Heart right ventricle (tissue), 16 donors: ENCODE measurements at regions not wholly inside any gene's neighbourhood (a gene's known extent, or its start where the extent isn't known, plus 50 kb on each side); places are given as distances from the start of the nearest gene placed in this dataset.

Experiments used
- ATAC-seq, 8 donors: fragments of 200-7000 bp; cut with Tn5 transposase; one replicate each; pipeline ENCODE4 v1.9.1; 2020; ENCODE audit warnings: mild to moderate bottlenecking in 8 of 8, moderate library complexity in 8 of 8, moderate number of reproducible peaks in 1 of 8
- DNase-seq, 2 donors: peaks; one replicate each; pipeline ENCODE4 v3.0.0-alpha.2; 2020
- H3K27ac ChIP-seq, 10 donors: fragments of 200-600 bp; sonication (generic) in 2 of 10; one replicate each; pipeline versions ENCODE4 v1.5.0 to v1.8.0; 2020 to 2022; ENCODE audit warnings: mild to moderate bottlenecking in 3 of 10
- H3K27me3 ChIP-seq, 7 donors: fragments of 200-600 bp; one replicate each; pipeline ENCODE4 v1.8.0; 2021 to 2022; ENCODE audit warnings: mild to moderate bottlenecking in 2 of 7
- H3K36me3 ChIP-seq, 9 donors: fragments of 200-600 bp; sonication (generic) in 1 of 9; one replicate each; pipeline versions ENCODE4 v1.5.0 to v1.8.0; 2020 to 2022; ENCODE audit warnings: mild to moderate bottlenecking in 2 of 9
- H3K4me1 ChIP-seq, 9 donors: fragments of 200-600 bp; sonication (generic) in 1 of 9; one replicate each; pipeline versions ENCODE4 v1.5.0 to v1.8.0; 2020 to 2022; ENCODE audit warnings: mild to moderate bottlenecking in 4 of 9
- H3K4me3 ChIP-seq, 10 donors: fragments of 200-600 bp; sonication (generic) in 2 of 10; one replicate each; pipeline versions ENCODE4 v1.5.0 to v1.8.0; 2020 to 2022; ENCODE audit warnings: mild to moderate bottlenecking in 7 of 10, moderate library complexity in 2 of 10
- H3K9me3 ChIP-seq, 11 donors: fragments of 200-600 bp in 10 of 11; sonication (generic) in 2 of 11; one replicate each; pipeline versions ENCODE4 v1.5.0 to v1.8.0; 2013 to 2022; ENCODE audit warnings: mild to moderate bottlenecking in 2 of 11, control low read depth in 1 of 11, moderate library complexity in 1 of 11
- CTCF ChIP-seq, 9 donors: fragments of 200-600 bp; sonication (generic) in 2 of 9; IDR thresholded peaks; one replicate each; pipeline versions ENCODE4 v1.5.0 to v1.8.0; 2021 to 2022; ENCODE audit warnings: antibody characterized with exemption in 9 of 9, mild to moderate bottlenecking in 5 of 9, moderate library complexity in 1 of 9
- WGBS, 2 donors: extraction: QIAGEN DNeasy Blood & Tissue Kit; methylation state at CpG; one replicate each; pipeline ENCODE4 v1.1.7; 2013; ENCODE audit warnings: inconsistent platforms in 1 of 2; 5-methylcytosine and 5-hydroxymethylcytosine counted together
- intact Hi-C, 10 donors: fragments of 100-400 bp; cut with DNase I; formaldehyde crosslinking; loops; one replicate each; pipeline versions ENCODE4 v1.11.1 to v1.14.2; 2022
- donor health status: Arrhythmogenic right ventricular cardiomyopathy.
- donor health status: ischemic (EF 13 %, LVEDD 7.1; RV severe dilation, severe dysfunction).
- donor health status: healthy with polysubstance abuse.
- donor health status: DM: no; HTN: yes; CAD: no.
- donor health status: DM: no; HTN: no; CAD: no.
- donor health status: ischemic (EF 25% LVEDD 6.9; RV normal size, moderate dysfunction).
- donor health status: ischemic (EF 25% LVEDD 5.7; RV mildly dilated, moderate dysfunction).
- donor health status: healthy.
- donor health status: DM: yes; HTN: yes; CAD: no.
- donor health status: Ischemic cardiomyopathy.
- donor health status: ischemic (EF 35%, LVEDD 5.7; RV mildly dilated, moderate dysfunction).
- donor health status: nonischemic (EF 11% LVEDD 7.7; RV severe dilation, severe dysfunction).
- donor health status: DM: yes; HTN: yes; CAD: no.
- donor health status: PGD.
- donor health status: ischemic (EF 29% LVEDD 5.4; RV normal size, mild dysfunction).
- donor health status: nonischemic (EF 23%, LVEDD 6.1; RV moderate dilation, normal function).

DNA sequence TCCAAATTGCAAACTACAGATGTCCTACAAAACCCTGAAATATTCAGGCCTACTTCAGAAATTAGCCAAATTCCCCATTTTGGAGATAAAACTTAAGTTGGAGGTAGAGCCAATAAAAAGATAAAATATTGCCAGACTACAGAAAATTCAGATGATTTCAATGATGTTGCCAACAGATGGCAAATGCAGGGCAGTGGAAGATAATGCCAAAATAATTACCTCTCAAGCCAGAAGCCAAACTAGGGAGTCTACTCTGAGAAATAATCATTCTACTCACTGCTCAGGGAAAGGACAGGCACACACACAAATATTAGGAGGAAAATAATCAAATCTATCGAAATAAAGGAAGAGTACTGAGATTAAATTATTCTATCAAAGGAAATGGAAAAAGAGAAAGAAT lies 347.5 kb upstream of the CCNG1 start:
- Histone ChIP-seq H3K9me3 (peaks cover 0 to 4% (median 0%) of the 10 kb centered on the region in 11 donors), H3K36me3 (no peaks in the 10 kb centered on the region), H3K4me3 (no peak overlapping the region), H3K4me1 (no peaks in the 10 kb centered on the region), H3K27me3 (no peaks in the 10 kb centered on the region), H3K27ac (no peak overlapping the region)
- DNase-seq (no peak), ATAC-seq (no peak)
- intact Hi-C loops, result no loop called here
- no peak for TF ChIP-seq CTCF (IDR thresholded peaks at IDR 0.05)
- 67 to 73% methylated on average over 1 of the region's 1 CpG for WGBS, 2 donors

- no peaks in the 10 kb centered on the region for H3K27me3 ChIP-seq
- no peak for TF ChIP-seq CTCF (IDR thresholded peaks at IDR 0.05)
- intact Hi-C loops, result no loop called here
- ATAC-seq (no peak), DNase-seq (no peak)
- H3K36me3 ChIP-seq, result no peaks in the 10 kb centered on the region
- no peaks in the 10 kb centered on the region for H3K4me1 ChIP-seq
- no peaks in the 10 kb centered on the region for H3K9me3 ChIP-seq
- 53 to 59% methylated on average over 8 of the region's 8 CpGs for WGBS, 2 donors
- no peak overlapping the region for H3K4me3 ChIP-seq
- H3K27ac ChIP-seq, result no peak overlapping the region
These were observed 342.8 kb upstream of the CCNG1 start for GRCh38 chr5:163094492-163095180.

GRCh38 chr5:163104464-163104863 lies 332.9 kb upstream of the CCNG1 start:
- H3K27ac ChIP-seq, result no peak overlapping the region
- intact Hi-C loops, result loop anchor here in 1 of 10 donors (5.0 kb wide), 1 partner anchor 77 kb away; no protein-coding TSS in a partner anchor
- H3K27me3 ChIP-seq, result no peaks in the 10 kb centered on the region
- DNase-seq, result no peak
- 30 to 31% methylated on average over 5 of the region's 5 CpGs for WGBS, 2 donors
- no peak overlapping the region for H3K4me3 ChIP-seq
- no peak for TF ChIP-seq CTCF (IDR thresholded peaks at IDR 0.05)
- ATAC-seq, result no peak
- H3K4me1 ChIP-seq, result no peaks in the 10 kb centered on the region
- no peaks in the 10 kb centered on the region for H3K9me3 ChIP-seq
- H3K36me3 ChIP-seq, result no peaks in the 10 kb centered on the region

GRCh38 chr5:163105456-163105855 lies 331.9 kb upstream of the CCNG1 start:
- no peak for TF ChIP-seq CTCF (IDR thresholded peaks at IDR 0.05)
- no peaks in the 10 kb centered on the region for H3K36me3 ChIP-seq
- H3K4me3 ChIP-seq, result no peak overlapping the region
- DNase-seq, result no peak
- H3K9me3 ChIP-seq, result no peaks in the 10 kb centered on the region
- H3K27me3 ChIP-seq, result no peaks in the 10 kb centered on the region
- intact Hi-C loops, result no loop called here
- ATAC-seq, result no peak
- 58 to 66% methylated on average over 2 of the region's 2 CpGs for WGBS, 2 donors
- H3K4me1 ChIP-seq, result no peaks in the 10 kb centered on the region
- H3K27ac ChIP-seq, result no peak overlapping the region
